SU-DHL-6 (cell line): ENCODE measurements at regions not wholly inside any gene's neighbourhood (a gene's known extent, or its start where the extent isn't known, plus 50 kb on each side); places are given as distances from the start of the nearest gene placed in this dataset.
"Not testable (repeated sequence)": the region's sequence is repeated elsewhere in the genome, so short reads cannot be mapped to it uniquely, and the experiment has no call there.

Experiments
- EZH2phosphoT487 ChIP-seq: fragments of 200-600 bp; sonication (generic), shearing (Covaris generic); conservative IDR thresholded peaks from 2 replicates; pipeline ENCODE4 v1.6.1; 2018; ENCODE audit warnings: mild to moderate bottlenecking, antibody characterized with exemption, low read length, moderate library complexity, mixed read lengths
- TF ChIP-seq, protein P1 (sequence below): fragments of 200-600 bp; sonication (generic); IDR thresholded peaks from one replicate; pipeline ENCODE4 v1.5.1; 2017; ENCODE audit warnings: antibody characterized with exemption, mild to moderate bottlenecking, low read length, moderate library complexity; ENCODE audit not compliant: insufficient read depth, poor library complexity, severe bottlenecking

DNA sequence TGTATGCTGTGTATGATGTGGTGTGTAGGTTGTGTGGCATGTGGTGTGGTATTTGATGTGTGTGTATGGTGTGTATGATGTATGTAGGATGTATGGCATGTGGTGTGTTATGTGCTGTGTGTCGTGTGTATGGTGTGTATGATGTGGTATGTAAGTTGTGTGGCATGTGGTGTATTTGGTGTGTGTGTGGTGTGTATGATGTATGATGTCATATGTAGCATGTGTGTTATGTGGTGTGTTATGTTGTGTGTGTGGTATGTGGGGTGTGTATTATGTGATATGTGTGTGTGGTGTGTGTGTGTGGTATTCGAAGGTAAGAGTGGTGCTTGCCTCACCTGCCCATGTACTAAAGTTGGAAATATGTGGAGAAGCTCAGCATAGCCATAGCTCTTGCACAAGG is 130.2 kb downstream of the ATP6V0E2 start:
- not testable (repeated sequence) for TF ChIP-seq EZH2phosphoT487
- TF ChIP-seq, protein P1, sequence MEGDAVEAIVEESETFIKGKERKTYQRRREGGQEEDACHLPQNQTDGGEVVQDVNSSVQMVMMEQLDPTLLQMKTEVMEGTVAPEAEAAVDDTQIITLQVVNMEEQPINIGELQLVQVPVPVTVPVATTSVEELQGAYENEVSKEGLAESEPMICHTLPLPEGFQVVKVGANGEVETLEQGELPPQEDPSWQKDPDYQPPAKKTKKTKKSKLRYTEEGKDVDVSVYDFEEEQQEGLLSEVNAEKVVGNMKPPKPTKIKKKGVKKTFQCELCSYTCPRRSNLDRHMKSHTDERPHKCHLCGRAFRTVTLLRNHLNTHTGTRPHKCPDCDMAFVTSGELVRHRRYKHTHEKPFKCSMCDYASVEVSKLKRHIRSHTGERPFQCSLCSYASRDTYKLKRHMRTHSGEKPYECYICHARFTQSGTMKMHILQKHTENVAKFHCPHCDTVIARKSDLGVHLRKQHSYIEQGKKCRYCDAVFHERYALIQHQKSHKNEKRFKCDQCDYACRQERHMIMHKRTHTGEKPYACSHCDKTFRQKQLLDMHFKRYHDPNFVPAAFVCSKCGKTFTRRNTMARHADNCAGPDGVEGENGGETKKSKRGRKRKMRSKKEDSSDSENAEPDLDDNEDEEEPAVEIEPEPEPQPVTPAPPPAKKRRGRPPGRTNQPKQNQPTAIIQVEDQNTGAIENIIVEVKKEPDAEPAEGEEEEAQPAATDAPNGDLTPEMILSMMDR = not testable (repeated sequence)
